Duodenal mucosa (tissue), 2 donors: ENCODE measurements at regions not wholly inside any gene's neighbourhood (a gene's known extent, or its start where the extent isn't known, plus 50 kb on each side); places are given as distances from the start of the nearest gene placed in this dataset.

Source experiments
- H3K27ac ChIP-seq: one replicate; pipeline ENCODE4 v1.7.0; 2013; ENCODE audit warnings: low read depth, low read length
- H3K27me3 ChIP-seq, 2 donors: one replicate each; pipeline ENCODE4 v1.7.0; 2013; ENCODE audit warnings: low read length in 2 of 2, control low read depth in 1 of 2; ENCODE audit not compliant: insufficient read depth in 2 of 2, control insufficient read depth in 1 of 2
- H3K36me3 ChIP-seq, 2 donors: one replicate each; pipeline ENCODE4 v1.7.0; 2013; ENCODE audit warnings: low read length in 2 of 2, control low read depth in 1 of 2; ENCODE audit not compliant: insufficient read depth in 2 of 2, control insufficient read depth in 1 of 2
- H3K4me1 ChIP-seq, 2 donors: one replicate each; pipeline ENCODE4 v1.7.0; 2013; ENCODE audit warnings: low read length in 2 of 2, control low read depth in 1 of 2; ENCODE audit not compliant: insufficient read depth in 2 of 2, control insufficient read depth in 1 of 2
- H3K4me3 ChIP-seq, 2 donors: one replicate each; pipeline ENCODE4 v1.7.0; 2013; ENCODE audit warnings: low read length in 2 of 2, low read depth in 1 of 2
- H3K9ac ChIP-seq, 2 donors: one replicate each; pipeline ENCODE4 v1.7.0; 2013; ENCODE audit warnings: low read length in 2 of 2, low read depth in 1 of 2
- H3K9me3 ChIP-seq, 2 donors: one replicate each; pipeline ENCODE4 v1.7.0; 2013; ENCODE audit warnings: low read length in 2 of 2, control low read depth in 1 of 2; ENCODE audit not compliant: control insufficient read depth in 1 of 2

GRCh38 chr6:103875221-103875620 lies 984.5 kb downstream of the HACE1 start:
- no peaks in the 10 kb centered on the region for H3K4me1 ChIP-seq
- H3K27me3 ChIP-seq = no peaks in the 10 kb centered on the region
- H3K4me3 ChIP-seq = no peak overlapping the region
- no peaks in the 10 kb centered on the region for H3K36me3 ChIP-seq
- H3K27ac ChIP-seq = no peak overlapping the region
- H3K9ac ChIP-seq = no peak overlapping the region
- peaks cover 2 to 4% of the 10 kb centered on the region in 2 donors for H3K9me3 ChIP-seq

DNA sequence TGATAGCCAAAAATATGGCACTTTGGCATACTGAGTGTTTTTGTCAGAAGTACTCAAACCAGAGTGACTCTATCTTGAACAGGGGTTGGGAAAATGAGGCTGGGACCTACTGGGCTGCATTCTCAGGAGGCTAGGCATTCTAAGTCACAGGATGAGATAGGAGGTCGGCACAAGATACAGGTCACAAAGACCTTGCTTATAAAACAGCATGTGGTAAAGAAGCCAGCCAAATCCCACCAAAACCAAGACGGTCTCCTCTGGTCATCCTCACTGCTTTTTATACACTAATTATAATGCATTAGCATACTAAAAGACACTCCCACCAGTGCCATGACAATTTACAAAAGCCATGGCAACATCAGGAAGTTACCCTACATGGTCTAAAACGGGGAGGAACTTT lies 985.1 kb downstream of the HACE1 start:
- peaks cover 0 to 4% of the 10 kb centered on the region in 2 donors for H3K9me3 ChIP-seq

GRCh38 chr6:103872678-103873077 lies 987.0 kb downstream of the HACE1 start:
- Histone ChIP-seq H3K4me1 (no peaks in the 10 kb centered on the region), H3K9ac (no peak overlapping the region), H3K27ac (no peak overlapping the region), H3K4me3 (no peak overlapping the region), H3K36me3 (no peaks in the 10 kb centered on the region), H3K9me3 (no peaks in the 10 kb centered on the region), H3K27me3 (no peaks in the 10 kb centered on the region)

More for the DNA sequence above, 985.1 kb downstream of the HACE1 start:
- Histone ChIP-seq H3K36me3 (no peaks in the 10 kb centered on the region), H3K27me3 (no peaks in the 10 kb centered on the region), H3K4me1 (no peaks in the 10 kb centered on the region), H3K9ac (no peak overlapping the region), H3K4me3 (no peak overlapping the region), H3K27ac (no peak overlapping the region)

GRCh38 chr6:103872233-103872632 lies 987.5 kb downstream of the HACE1 start:
- no peaks in the 10 kb centered on the region for H3K36me3 ChIP-seq
- H3K27me3 ChIP-seq = no peaks in the 10 kb centered on the region
- H3K9ac ChIP-seq = no peak overlapping the region
- H3K27ac ChIP-seq = no peak overlapping the region
- no peaks in the 10 kb centered on the region for H3K4me1 ChIP-seq
- H3K4me3 ChIP-seq = no peak overlapping the region
- H3K9me3 ChIP-seq = no peaks in the 10 kb centered on the region

DNA sequence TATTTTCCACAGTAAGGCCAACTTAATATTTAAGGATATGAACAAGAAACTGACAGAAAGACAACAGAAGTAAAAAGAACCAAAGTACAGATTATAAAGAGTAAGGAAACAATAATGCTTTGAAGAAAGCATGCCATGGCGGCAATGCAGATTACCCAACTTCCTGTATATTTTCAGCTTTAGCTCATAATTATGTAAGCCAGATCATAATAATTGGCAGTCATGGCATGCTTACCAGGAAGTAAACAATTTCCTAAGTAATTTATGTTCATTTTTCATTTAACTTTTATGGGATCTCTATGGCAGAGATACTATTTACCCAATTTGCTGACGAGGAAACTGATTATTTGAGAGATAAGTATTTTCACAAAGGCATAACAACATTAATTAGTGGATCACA lies 988.7 kb downstream of the HACE1 start:
- H3K4me1 ChIP-seq = no peaks in the 10 kb centered on the region
- H3K9me3 ChIP-seq = no peaks in the 10 kb centered on the region
- H3K27ac ChIP-seq = no peak overlapping the region
- no peaks in the 10 kb centered on the region for H3K27me3 ChIP-seq
- H3K4me3 ChIP-seq = no peak overlapping the region
- H3K36me3 ChIP-seq = no peaks in the 10 kb centered on the region
- no peak overlapping the region for H3K9ac ChIP-seq

DNA sequence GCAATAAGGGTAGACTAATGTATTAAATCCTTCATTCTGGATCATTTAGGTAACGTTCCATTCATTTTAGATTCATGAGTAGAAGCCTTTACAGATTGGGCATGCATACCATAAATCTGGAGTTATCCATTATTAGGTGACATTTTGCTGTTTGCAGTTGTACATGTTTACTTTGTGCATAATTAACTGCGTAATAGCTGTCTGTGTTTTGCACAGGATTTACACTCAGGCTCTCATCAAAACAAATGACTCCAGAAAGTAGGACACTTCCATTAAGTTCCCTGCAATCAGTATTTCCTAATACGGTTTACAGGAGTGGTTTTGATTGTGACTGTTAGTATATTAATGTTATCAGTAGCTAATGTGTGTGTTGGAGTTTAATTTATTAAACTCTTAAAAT lies 997.4 kb downstream of the HACE1 start:
- Histone ChIP-seq H3K9ac (no peak overlapping the region), H3K4me3 (no peak overlapping the region), H3K27ac (no peak overlapping the region), H3K4me1 (no peaks in the 10 kb centered on the region), H3K27me3 (no peaks in the 10 kb centered on the region), H3K9me3 (no peaks in the 10 kb centered on the region), H3K36me3 (no peaks in the 10 kb centered on the region)

GRCh38 chr6:103858003-103858402 lies 1001.7 kb downstream of the HACE1 start:
- H3K9ac ChIP-seq = no peak overlapping the region
- H3K36me3 ChIP-seq = no peaks in the 10 kb centered on the region
- H3K4me3 ChIP-seq = no peak overlapping the region
- H3K9me3 ChIP-seq = no peaks in the 10 kb centered on the region
- H3K27me3 ChIP-seq = no peaks in the 10 kb centered on the region
- H3K27ac ChIP-seq = no peak overlapping the region
- H3K4me1 ChIP-seq = no peaks in the 10 kb centered on the region

DNA sequence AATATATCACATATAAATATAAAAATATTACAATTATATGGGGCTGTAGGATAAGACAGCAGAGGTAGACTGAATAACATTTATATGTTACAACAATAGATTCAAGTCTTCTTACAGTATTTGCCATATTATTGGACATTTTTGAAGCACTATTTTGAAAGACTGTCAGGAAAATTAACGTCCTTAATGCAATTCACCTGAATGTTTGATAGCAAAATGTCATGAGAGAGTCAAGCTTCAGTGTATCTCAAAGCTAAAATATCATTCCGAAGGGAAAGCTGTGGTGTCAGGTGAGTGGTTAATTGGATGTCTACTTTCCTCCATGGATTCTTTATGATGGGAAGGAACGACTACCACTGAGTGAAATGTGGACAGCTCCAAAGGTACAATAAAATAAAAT lies 1004.0 kb downstream of the HACE1 start:
- Histone ChIP-seq H3K9me3 (no peaks in the 10 kb centered on the region), H3K4me3 (no peak overlapping the region), H3K27ac (no peak overlapping the region), H3K27me3 (no peaks in the 10 kb centered on the region), H3K4me1 (no peaks in the 10 kb centered on the region), H3K9ac (no peak overlapping the region), H3K36me3 (no peaks in the 10 kb centered on the region)

- no peaks in the 10 kb centered on the region for H3K9me3 ChIP-seq
- no peak overlapping the region for H3K27ac ChIP-seq
- H3K36me3 ChIP-seq = no peaks in the 10 kb centered on the region
- H3K9ac ChIP-seq = no peak overlapping the region
- no peaks in the 10 kb centered on the region for H3K4me1 ChIP-seq
- H3K27me3 ChIP-seq = no peaks in the 10 kb centered on the region
- no peak overlapping the region for H3K4me3 ChIP-seq
Measured at GRCh38 chr6:103854059-103854458, 1005.7 kb downstream of the HACE1 start.

- H3K9me3 ChIP-seq = peaks cover 0 to 3% of the 10 kb centered on the region in 2 donors
- H3K27ac ChIP-seq = no peak overlapping the region
- H3K4me1 ChIP-seq = no peaks in the 10 kb centered on the region
- no peak overlapping the region for H3K9ac ChIP-seq
- H3K4me3 ChIP-seq = no peak overlapping the region
- H3K36me3 ChIP-seq = no peaks in the 10 kb centered on the region
- H3K27me3 ChIP-seq = no peaks in the 10 kb centered on the region
Measured at GRCh38 chr6:103838457-103838856, 1021.3 kb downstream of the HACE1 start.

GRCh38 chr6:103826209-103826608 lies 1033.5 kb downstream of the HACE1 start:
- no peak overlapping the region for H3K4me3 ChIP-seq

More at GRCh38 chr6:103826209-103826608, 1033.5 kb downstream of the HACE1 start:
- no peak overlapping the region for H3K27ac ChIP-seq
- no peaks in the 10 kb centered on the region for H3K4me1 ChIP-seq
- H3K27me3 ChIP-seq = no peaks in the 10 kb centered on the region
- H3K9ac ChIP-seq = no peak overlapping the region
- peaks cover 0 to 5% of the 10 kb centered on the region in 2 donors for H3K9me3 ChIP-seq
- H3K36me3 ChIP-seq = no peaks in the 10 kb centered on the region
